Hematopoietic multipotent progenitor cell treated with erythropoietin and hydrocortisone succinate and interleukin-3 and kit ligand, for 17 days (in vitro differentiated cells): ENCODE measurements at regions not wholly inside any gene's neighbourhood (a gene's known extent, or its start where the extent isn't known, plus 50 kb on each side); places are given as distances from the start of the nearest gene placed in this dataset.
"Not testable (repeated sequence)": the region's sequence is repeated elsewhere in the genome, so short reads cannot be mapped to it uniquely, and the experiment has no call there.

ENCODE experiments used
- DNase-seq: peaks from one replicate; pipeline ENCODE4 v3.0.0-alpha.2; 2015; ENCODE audit warnings: low spot score

DNA sequence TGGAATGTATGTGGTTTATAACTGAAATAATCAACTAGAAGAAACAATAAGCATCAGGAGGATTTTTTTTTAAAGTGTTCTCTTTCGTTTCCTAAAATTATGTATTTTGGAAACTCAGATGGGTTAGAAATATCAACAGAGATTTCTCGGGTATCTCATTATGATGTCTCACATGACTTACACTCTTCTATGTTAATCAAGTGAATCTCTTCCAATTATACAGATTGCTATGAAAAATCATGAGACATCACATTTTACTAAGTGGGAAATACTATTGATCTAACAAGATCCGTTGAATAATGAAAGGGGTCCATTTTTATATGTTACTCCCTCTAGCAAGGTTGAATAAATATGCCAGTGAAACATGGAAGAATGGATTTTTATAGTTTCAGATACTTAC is 54.7 kb upstream of the NRIP1 start:
- no peak for DNase-seq

DNA sequence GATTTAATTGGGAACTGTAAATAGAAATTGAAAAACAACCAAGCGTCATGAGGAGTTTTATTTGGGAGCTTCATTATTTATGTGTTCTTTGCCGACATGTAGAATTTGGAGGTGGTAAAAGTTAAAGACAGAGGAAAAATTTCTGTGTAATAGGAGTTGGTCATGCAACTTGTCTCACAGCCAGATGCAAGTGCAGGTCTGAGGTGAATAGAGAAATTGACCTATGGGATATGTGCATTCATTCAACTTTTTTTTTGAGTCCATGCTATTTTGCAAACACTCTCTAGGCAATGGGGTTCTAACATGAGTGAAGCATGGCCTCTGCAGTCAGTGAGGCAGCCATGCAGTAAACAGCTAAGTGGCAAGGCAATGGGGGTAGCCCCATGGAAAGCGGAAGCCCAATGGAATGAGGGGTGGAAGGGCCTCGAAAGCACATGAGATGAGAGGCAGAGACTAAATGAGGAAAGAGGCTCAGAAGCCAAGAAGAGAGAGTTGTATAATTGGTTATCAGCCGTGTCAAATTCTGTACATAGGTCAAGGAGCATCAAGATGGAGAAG is 56.4 kb upstream of the NRIP1 start:
- no peak for DNase-seq

DNA sequence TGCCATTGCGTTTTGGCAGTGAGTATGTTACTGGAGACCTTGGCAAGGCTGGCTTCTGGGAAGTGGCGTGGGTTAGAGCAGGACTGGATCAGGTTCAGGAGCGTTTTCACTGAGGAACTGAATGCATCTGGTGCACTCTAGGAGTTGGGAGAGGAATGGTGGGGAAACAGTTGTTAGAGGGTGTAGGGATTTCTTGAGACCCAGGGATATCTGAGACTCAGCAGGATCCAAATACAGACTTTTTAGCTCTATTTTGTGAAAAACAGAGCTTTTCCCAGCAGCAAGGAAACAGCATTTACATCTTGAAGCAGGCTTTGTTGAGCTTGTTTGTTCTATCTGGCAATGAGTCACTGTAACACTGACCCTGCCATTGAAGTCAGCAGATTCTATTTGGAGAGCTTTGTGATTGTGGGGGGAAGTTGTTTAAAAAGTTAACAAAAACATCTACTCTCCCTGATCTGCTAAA is 56.9 kb upstream of the NRIP1 start:
- DNase-seq = no peak

DNA sequence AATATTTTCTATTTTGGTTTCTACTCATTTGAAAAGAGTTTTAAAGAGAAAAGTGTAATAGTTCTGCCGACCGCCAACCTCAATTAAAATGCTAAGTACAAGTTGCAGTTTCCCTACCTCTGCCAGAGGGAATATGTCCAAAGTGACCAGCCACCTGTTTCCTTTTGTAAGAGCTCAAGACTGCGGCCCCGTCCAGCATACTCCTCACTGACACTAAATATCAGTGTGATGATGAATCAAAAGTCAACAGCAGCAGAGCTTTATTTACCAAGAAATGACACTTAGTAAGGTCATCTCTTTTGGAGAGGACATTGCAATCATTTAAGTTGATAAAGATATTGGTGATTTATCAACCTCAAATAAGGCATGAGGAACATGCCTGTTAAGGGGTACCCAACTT is 57.4 kb upstream of the NRIP1 start:
- no peak for DNase-seq

DNA sequence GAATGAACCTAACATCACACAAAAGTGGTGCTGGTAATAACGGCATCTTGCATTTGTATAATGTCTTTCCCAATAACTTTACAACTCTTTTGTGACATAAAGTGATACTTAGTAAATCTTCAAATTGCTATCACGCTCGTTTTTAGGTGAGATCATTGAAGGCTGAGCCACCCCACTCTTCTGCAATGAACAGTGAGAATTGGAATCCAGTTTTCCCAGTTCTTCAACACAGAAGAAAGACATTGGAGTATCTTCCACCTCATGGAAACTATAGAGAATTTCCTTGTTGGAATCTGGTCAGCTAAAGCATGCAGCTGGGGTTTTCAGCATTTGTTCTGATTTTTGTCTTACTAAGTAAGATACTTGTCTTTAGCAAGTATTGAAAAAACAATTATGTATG is 59.9 kb upstream of the NRIP1 start:
- DNase-seq = no peak

DNA sequence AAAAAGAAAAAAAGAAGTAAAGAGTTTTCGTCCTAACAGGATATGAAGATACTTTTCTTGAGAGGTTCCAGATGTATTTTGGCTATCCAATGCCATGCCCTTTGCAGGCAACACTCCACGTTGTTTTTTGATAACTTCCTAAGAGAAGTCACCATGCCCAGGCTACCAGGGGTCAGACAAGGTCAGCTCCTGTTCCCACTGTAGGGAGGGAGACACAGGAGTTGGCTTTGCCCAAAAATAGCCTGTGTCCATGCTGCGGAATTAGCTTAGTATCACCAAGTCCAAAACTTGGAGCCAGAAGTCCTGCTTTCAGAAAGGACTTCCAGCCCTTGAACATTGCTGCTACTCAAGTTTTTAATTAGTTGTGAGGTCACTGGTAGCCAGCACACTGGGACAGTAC is 62.1 kb upstream of the NRIP1 start:
- DNase-seq = no peak

DNA sequence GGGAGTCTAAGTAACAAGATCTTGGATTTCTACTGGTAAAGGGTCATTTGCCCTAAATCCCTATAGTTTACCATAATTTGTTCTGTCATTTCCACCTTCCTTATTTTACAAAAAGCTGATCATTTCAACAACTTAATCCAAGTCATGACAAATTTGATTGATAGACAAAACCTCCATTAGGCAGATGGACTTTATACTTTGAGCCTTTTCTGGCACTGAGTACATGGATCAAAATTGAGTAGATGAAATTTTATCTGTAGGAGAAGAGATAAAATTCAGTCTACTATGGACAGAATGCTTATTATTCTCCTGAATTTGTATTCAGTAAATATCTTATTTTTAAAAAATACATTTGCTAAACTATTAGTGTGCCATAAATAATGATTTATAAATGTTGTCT is 62.6 kb upstream of the NRIP1 start:
- no peak for DNase-seq

DNA sequence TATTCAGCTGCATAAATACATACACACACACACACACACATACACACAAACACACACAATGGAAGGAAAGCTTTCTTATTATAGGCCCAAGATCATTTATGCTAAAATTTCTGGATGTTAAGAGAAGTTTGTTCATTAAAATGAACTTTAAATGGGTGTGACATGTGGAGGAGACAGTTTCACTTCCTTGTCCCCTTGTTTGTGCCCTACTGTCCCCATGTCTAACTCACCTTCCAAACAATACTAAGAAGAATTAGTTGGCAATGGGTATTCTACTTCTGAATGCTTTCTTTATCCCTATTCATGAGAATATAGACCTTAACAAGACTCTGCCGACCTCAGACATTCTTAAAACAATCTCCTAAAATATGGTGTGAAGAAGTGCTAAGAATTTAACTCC is 63.5 kb upstream of the NRIP1 start:
- DNase-seq = no peak

DNA sequence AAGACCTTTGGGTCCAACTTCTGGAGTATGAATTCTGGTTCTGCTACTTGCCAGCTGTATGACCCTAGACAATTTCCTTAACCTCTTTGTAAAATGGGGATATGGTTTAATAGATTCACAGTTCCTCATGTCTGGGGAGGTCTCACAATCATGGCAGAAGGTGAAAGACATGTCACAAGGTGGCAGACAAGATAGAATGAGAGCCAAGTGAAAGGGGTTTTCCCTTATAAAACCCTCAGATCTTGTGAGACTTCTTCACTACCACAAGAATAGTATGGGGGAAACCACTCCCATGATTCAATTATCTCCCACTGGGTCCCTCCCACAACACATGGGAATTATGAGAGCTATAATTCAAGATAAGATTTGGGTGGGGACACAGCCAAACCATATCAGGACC is 63.9 kb upstream of the NRIP1 start:
- not testable (repeated sequence) for DNase-seq

DNA sequence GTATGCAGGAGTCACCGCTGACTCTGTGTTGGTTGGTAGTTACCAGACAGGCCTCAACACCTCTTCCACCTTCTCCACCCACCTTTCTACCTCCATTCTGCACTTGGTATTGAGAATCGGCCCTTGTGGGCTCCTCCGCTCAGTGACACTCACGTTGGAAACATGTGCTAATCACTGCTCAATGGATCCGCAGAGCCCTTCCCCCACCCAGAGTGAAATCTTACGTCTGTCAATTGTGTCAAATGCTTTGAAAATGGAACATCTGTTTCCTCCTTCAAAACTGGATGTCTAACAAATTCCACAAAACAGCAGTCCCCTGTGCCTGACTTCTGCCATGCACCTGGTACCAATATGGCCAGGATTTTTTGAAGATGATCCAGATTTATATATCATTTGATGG is 65.5 kb upstream of the NRIP1 start:
- no peak for DNase-seq

DNA sequence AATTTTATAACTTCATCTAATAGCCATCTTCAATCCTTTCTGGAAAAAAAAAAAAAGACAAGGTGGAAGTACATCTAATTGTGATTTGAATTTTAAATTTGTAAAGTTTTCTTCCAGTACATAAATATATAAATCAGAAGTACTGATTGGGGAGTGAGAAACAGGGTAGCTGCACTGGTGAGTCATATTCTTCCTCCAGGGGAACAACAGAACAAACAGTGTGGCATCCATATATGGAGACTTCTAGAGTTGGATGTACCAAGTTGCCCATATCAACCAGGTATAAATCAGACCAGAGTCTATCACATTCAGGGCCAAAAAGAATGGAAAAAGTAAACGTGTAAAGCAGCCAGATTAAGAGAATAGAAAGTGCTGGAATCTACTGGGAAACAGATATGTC is 66.0 kb upstream of the NRIP1 start:
- no peak for DNase-seq

DNA sequence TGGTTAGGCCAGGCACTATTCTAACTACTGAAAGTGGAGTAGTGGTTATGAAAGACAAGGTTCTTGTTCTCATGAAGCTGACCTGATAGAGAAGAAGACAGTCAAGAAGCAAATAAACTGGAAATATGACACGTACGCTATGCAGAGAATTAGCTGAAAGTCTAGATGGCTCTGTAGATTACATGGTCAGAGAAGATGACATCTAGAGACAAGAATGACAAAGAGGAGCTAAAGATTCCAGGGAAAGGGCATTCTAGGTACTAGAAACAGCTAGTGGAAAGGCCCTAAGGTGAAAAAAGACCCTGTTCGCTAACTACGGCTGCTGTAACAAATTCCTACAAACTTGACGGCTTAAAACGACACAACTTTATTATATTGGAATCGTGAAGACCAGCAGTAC is 68.0 kb upstream of the NRIP1 start:
- no peak for DNase-seq

DNA sequence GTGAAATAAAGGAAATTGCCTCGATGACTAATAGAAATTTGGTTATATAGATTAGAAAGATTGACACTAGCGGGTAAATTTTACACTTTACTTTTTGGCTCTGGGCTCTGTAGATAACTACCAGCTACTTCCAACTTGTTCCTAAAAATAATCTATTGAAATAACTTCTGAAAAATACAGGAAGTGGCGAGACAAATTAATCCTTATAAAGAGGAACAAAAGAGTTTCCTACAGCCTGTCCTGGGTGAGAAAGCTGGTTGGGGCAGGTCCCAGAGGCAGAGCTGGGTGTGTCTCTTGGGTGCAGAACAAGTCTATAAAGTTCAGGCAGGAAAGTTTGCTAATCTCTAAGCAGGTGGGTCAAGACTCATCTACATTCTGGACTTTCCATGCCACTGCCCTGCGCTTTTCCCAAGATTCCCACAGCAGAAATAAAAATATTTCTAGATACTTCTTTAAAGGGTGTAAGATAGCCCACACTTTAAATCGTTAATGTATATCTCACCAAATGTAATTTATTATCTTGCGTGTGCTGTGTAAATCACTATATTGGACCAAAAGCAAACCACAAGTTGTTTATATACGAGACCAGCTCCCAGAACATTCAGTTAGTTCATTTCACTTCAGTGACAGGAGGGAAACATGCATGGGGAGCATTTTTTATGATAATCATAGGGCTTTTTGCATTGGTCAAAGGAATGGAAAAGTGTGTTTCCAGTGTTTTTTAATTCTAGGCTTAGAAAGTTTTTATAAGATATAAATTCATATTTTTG is 70.1 kb upstream of the NRIP1 start:
- no peak for DNase-seq

DNA sequence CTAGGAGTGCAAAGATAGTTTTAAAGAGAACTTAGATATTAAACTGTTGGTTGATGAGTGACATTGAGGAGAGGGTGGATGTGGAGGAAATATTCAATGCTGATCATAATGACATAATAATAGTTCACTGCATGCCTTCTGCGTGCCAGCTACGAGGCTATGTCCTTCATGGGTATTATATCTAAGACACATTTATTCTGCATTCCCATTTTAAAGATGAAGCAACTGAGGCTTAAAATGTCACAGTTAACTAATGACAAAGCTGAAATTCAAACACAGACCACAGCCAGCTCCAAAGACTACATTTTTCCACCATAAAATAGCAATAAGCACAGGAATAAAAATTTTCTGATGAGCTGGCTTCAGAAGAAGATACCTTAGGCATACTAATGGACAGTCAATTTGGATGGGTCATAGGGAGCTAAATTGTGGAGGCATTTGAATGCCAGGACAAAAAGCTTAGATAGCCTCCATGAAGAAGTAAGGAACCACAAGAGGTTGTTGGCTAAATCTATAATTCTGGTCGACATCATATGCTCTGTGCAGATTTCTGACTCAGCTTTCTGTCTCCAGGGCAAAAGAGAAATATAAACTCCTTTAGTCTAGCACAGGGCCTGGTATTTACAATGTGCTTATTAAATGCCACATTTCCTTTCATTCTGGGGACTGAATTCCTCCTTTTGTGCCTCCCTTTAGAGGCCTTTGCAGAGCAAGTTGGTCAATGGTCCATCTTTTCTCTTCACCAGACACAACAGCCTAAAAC is 71.2 kb upstream of the NRIP1 start:
- DNase-seq = no peak

DNA sequence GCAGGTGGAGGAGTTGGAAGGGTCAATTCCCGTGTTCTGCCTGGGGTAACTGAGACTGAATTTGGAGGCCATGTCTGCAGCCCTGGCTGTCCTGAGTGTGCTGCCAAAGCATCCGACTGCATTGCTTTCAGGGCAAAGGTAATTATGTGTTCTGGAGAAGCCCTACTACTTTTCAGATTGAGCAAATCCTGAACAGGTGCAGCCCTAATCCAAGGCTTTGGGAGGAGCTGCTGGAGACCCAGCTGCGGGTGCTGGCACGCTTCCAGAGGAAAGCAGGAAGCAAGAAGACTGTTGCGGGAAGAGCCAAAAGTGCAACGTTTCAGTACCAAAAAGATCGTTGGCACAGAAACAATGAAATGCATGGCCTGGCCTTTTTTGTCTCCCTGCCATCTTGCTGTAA is 73.7 kb upstream of the NRIP1 start:
- DNase-seq = no peak

DNA sequence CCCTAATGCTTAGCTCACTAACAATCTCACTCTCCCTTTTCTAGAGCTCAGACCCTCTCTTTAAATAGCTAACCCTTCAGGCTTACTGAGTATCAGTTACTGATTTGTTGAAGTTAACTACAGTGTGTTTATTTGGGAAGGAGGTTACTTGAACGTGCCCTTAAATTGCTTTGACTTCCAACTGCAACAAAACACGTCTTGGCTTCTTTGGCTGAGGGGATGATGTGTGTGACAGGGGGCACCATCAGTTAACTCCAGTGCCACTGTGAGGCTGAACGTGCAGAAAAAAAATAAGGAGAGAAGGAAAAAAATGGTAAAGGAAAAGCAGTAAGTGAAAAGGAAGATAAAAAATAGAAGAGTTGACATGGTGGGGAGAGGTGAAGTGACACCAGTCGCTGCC is 75.1 kb upstream of the NRIP1 start:
- no peak for DNase-seq

DNA sequence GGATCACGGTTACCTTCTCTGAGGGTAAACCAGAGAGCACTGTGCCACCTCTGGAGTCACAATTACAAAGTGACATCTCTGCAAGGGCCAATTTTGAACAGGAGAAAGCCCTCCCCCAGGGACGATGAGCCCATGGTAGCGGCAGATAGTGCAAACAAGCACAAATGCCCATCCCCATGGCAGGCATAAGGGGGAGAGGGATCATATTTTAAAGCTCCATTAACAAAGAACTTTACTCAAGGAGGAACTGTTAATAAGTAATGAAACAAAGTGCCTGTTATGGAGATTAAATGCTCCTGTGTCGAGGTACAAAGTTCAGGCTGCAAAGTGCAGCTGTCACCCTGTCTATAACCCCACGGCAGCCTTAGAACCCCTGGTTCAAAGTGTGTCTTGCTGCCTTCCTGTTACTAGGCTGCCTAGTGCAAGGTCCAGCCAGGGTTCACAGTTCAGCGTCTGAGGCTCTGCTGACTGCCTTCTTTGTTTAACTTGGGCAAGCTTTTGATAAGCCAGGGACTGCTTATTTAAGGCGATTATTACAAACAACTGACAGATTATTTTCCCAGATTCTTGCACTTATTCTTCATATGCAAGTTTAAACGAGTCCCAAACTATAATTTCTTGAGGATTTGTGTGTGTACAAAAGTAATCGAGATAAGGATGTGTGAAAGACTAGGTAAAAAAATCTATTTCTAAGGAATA is 75.7 kb upstream of the NRIP1 start:
- no peak for DNase-seq

DNA sequence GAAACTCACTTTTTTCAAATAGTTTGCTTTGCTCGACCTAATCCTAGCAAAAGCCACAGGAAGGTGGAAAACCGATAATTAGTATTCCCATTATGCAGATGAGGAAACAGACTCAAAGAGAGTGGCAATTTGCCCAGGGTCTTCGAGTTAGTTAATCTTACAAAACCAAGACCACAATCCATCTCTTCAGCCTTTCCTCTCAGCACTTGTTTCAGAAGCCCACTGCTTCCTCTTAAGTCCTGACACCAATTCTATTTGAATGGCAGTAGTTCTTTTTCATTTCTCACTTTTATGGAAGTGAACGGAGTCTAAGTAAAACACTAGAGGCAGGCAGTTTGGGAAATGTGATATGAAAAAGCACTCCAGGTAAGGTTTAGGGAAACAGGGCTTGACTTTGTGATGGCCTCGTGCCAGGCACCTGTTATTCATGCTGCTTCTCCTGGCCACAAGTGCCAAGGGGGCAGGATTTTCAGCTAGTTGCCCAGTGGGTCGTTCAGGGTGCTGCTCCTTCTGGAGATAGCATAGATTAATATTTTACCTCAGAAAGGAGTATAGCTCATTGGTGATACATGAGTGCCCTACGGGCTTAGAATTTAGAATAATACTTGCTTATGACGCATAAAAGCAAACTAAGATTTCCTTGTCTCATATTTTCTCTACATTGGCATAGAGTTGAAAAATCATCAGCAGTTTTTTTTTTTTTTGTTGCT is 76.6 kb upstream of the NRIP1 start:
- no peak for DNase-seq

DNA sequence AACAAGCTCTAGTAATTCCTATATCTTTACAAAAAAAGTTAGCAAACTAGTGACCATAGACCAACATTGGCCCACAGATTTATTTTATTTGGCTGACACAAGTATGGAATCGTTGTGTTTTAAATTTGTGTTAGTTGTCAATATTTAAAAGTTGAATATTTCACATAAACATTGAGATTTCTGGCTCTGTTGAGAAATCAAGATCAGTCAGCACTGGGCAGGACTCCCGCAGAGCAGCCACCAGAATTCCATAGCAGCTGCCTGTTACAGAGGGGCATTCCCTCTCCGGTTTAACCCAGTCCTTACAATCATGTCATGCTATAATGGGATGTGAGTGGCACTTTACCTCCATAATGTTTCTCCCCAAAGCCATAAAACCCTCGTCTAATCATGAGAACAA is 79.2 kb upstream of the NRIP1 start:
- DNase-seq = no peak

DNA sequence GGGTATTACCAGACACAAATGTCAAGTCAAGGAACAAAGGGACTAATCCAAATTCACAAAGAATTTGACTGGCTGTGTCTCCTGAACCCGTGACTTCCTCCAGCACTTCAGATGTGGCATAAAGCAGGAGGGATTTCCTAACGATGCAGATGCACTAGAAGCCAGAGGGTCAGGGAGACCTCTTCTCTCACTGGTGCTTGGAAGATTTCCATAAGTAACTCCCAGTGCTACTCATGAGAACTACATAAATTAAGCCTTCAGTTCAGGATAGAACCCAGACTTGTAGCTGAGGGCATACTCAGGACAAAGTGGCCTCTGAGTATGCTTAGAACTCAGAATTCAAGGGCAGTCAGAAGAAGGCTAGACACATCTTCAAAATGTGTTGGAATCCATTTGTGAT is 83.6 kb upstream of the NRIP1 start:
- DNase-seq = no peak

DNA sequence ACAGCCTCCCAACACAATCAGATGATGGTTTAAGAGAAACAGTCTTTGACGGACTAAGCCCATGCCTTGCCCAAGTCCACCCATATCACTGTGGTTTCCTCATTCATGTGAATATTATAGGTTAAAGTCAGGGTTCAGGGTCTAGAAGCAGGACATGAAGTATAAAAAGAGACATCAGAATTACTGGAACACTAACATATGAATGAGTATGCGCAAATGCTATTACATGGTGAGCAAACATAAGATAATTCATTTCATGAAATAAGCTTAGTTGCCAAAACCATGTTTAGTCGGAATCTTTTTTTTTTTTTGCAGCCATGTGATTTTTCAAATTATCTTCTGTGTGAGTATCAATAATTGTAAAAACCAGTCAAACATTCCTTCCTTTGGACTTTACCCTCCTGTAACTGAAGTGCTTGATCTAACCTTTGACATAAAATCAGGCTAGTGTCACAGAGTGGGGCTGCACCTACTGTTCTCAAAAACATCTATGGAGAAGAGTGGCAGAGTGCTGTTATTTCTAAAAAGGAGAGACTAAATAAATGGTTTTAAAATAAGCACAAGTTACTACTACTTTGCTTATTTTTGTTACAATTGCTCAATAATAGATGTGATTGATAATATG is 84.9 kb upstream of the NRIP1 start:
- DNase-seq = no peak
